ENCODE measurements at regions not wholly inside any gene's neighbourhood (a gene's known extent, or its start where the extent isn't known, plus 50 kb on each side); places are given as distances from the start of the nearest gene placed in this dataset.

GRCh38 chr2:34107811-34108210 lies 508.7 kb upstream of the FAM98A start:
- H3K4me3 ChIP-seq (ENCODE audit: low read depth, low read length), result no peak overlapping the region
- TF ChIP-seq MAX (IDR thresholded peaks at IDR 0.05; ENCODE audit: low read depth, low read length), result no peak
- TF ChIP-seq CTCF (IDR thresholded peaks at IDR 0.05; ENCODE audit: low read depth, low read length), result no peak
- no peak for TF ChIP-seq MYC (IDR thresholded peaks at IDR 0.05; ENCODE audit: low read depth, low read length)
- no peak for TF ChIP-seq POLR2A (IDR thresholded peaks at IDR 0.05; ENCODE audit: extremely low read depth, insufficient read length)
- DNase-seq (ENCODE audit: low read depth), result no peak

- no peak for DNase-seq (ENCODE audit: low read depth)
- TF ChIP-seq MAX (IDR thresholded peaks at IDR 0.05; ENCODE audit: low read depth, low read length) (no peak), CTCF (IDR thresholded peaks at IDR 0.05; ENCODE audit: low read depth, low read length) (no peak), MYC (IDR thresholded peaks at IDR 0.05; ENCODE audit: low read depth, low read length) (no peak), POLR2A (IDR thresholded peaks at IDR 0.05; ENCODE audit: extremely low read depth, insufficient read length) (no peak)
- H3K4me3 ChIP-seq (ENCODE audit: low read depth, low read length), result no peak overlapping the region
Measured at GRCh38 chr2:34105006-34105767, 506.1 kb upstream of the FAM98A start.

GRCh38 chr2:34104601-34105000 lies 505.5 kb upstream of the FAM98A start:
- DNase-seq (ENCODE audit: low read depth), result no peak
- TF ChIP-seq POLR2A (IDR thresholded peaks at IDR 0.05; ENCODE audit: extremely low read depth, insufficient read length) (no peak), MYC (IDR thresholded peaks at IDR 0.05; ENCODE audit: low read depth, low read length) (no peak), MAX (IDR thresholded peaks at IDR 0.05; ENCODE audit: low read depth, low read length) (no peak), CTCF (IDR thresholded peaks at IDR 0.05; ENCODE audit: low read depth, low read length) (no peak)
- H3K4me3 ChIP-seq (ENCODE audit: low read depth, low read length), result no peak overlapping the region

GRCh38 chr2:34103437-34103836 lies 504.3 kb upstream of the FAM98A start:
- TF ChIP-seq MYC (IDR thresholded peaks at IDR 0.05; ENCODE audit: low read depth, low read length) (no peak), CTCF (IDR thresholded peaks at IDR 0.05; ENCODE audit: low read depth, low read length) (no peak), MAX (IDR thresholded peaks at IDR 0.05; ENCODE audit: low read depth, low read length) (no peak), POLR2A (IDR thresholded peaks at IDR 0.05; ENCODE audit: extremely low read depth, insufficient read length) (no peak)
- DNase-seq (ENCODE audit: low read depth), result no peak
- H3K4me3 ChIP-seq (ENCODE audit: low read depth, low read length), result no peak overlapping the region

GRCh38 chr2:34102339-34102738 lies 503.2 kb upstream of the FAM98A start:
- no peak for DNase-seq (ENCODE audit: low read depth)
- TF ChIP-seq CTCF (IDR thresholded peaks at IDR 0.05; ENCODE audit: low read depth, low read length), result no peak
- no peak for TF ChIP-seq MAX (IDR thresholded peaks at IDR 0.05; ENCODE audit: low read depth, low read length)
- TF ChIP-seq POLR2A (IDR thresholded peaks at IDR 0.05; ENCODE audit: extremely low read depth, insufficient read length), result no peak
- TF ChIP-seq MYC (IDR thresholded peaks at IDR 0.05; ENCODE audit: low read depth, low read length), result no peak

More at GRCh38 chr2:34102339-34102738, 503.2 kb upstream of the FAM98A start:
- H3K4me3 ChIP-seq (ENCODE audit: low read depth, low read length), result no peak overlapping the region
